Hematopoietic multipotent progenitor cell treated with erythropoietin and hydrocortisone succinate and interleukin-3 and kit ligand, for 17 days (in vitro differentiated cells): ENCODE measurements at regions not wholly inside any gene's neighbourhood (a gene's known extent, or its start where the extent isn't known, plus 50 kb on each side); places are given as distances from the start of the nearest gene placed in this dataset.
"Not testable (repeated sequence)": the region's sequence is repeated elsewhere in the genome, so short reads cannot be mapped to it uniquely, and the experiment has no call there.

ENCODE experiments used
- DNase-seq: peaks from one replicate; pipeline ENCODE4 v3.0.0-alpha.2; 2015; ENCODE audit warnings: low spot score

DNA sequence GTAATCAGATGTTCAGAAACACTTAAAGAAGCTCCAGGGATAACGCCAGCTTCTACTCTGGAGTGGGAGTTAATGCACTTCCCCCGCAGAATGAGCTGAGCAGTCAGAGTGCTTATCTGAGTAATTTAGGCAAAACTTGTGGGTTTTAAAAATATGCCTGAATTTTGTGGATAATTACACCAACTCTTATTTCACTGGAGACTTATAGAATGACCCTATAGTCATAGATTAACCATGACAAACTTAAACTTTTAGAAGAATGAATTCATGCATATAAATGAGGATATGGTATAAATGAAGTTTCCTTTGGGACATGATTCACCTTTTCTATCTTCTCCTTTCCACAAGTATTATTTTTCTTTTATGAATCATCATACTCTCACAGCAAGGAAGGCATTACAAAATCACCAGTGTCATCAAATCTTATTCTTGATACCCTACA is 241.1 kb upstream of the FBXO33 start:
- DNase-seq, result no peak

DNA sequence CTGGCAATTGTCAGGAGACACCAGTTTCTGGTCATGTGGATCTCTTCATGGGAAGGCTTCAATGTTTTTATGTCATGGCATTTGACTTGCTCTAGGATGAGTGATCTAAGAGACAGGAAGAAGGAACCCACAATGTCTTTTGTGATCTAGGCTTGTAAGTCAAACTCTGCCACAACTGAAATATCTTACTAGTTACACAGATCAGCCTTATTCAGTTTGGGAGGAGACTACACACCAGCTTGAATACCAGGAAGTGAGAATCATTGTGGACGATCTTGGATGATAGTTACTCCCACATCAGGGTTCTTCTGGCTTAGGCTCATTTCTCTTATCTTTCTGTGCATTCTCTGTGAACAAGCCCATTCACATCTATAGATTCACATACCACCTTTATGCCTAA is 236.2 kb upstream of the FBXO33 start:
- DNase-seq, result no peak

DNA sequence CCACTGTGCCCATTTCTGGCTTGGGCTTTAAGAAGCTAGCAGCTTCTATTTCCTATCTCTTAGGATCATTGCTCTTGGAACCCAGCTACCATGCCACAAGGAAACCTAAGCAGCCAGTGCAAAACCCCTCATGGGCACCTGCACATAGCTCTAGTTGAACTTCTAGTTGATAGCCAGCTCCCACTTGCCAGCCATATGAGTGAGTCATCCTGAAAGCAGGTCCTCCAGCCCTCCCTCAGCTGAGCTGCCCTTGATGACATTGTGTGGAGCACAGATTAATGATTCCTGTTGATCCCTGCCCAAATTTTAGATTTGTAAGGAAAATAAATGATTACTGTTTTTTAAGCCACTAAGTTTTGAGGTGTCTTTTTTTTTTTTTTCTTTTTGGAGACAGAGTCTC is 234.2 kb upstream of the FBXO33 start:
- DNase-seq, result no peak

DNA sequence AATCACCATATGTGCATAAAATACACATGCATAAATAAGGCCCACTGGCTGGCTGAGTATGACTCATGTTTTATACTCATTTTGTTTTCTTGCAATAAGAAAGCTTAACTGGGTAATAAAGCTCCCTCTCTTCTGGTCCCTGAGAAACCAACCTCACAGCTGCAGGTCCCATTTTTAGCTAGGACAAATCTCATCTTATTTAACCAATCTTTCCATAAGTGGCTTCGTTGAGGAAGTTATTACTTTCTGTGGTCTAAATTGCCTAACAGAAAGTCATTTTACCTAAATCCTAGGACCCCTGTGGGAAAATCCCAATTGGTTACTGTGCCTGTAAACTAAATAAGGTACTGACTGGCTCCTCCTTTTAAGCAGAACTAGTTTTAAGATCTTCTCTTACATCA is 232.8 kb upstream of the FBXO33 start:
- DNase-seq, result no peak

DNA sequence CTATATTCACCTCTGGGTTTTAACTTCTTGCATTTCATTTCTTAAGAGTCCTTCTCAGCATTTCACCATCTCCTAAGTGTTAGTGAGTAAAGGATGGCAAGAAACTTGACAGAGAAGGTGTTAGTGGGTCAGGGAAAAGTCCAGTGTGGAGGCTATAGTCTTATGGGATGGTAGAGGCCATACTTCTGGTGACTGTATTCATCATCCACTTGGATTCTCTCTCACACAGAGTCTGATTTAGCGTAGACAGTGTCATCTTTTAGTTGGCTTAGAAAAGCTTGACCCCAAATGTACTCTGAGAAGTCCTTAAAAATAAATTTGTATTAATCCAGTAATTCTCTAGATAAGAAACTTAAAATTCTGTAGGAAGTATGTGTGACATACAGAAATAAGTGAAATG is 232.4 kb upstream of the FBXO33 start:
- DNase-seq, result no peak

DNA sequence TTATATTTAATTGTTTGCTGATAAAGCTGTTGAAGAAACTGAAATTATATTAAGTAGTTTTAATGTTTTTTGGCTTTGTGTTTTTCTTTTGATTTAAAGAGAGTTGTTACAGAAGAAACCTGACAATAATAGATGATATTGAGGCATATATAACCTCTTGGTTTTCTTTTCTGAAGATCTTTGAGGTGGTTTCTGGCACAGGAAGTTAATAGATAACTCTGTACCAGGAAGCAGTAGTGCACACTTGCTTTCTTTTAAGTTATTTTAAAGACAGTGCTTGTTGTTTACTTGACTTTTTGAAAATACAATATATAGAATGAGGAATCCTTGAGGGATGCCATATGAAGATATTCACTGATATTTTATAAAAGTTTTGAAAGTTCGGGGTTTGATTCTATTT is 209.0 kb upstream of the FBXO33 start:
- DNase-seq, result no peak

DNA sequence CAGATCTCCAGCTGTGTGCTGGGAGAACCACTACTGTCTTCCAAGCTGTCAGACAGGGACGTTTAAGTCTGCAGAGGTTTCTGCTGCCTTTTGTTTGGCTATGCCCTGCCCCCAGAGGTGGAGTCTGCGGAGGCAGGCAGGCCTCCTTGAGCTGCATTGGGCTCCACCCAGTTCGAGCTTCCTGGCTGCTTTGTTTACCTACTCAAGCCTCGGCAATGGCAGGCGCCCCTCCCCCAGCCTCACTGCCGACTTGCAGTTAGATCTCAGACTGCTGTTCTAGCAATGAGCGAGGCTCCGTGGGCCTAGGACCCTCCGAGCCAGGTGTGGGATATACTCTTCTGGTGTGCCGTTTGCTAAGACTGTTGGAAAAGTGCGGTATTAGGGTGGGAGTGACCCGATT is 206.8 kb upstream of the FBXO33 start:
- DNase-seq, result not testable (repeated sequence)

DNA sequence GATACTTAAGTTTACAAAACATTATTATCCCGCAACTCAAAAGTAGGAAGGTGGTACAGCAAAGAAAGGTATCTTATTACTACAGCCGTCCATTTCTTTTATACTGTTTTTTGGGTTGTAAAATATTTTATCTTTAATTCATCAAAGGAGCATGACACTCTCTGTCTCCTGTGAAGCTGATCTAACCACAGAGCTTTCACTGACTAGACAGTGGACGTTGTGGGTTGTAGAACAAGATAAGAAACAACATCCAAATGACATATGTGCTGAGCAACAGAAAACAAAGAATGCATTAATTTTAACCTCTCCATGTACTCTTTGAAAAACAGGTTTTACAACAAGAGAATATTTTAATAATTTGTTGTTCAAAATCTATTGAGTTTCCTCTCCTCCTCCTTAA is 195.9 kb upstream of the FBXO33 start:
- DNase-seq, result no peak

DNA sequence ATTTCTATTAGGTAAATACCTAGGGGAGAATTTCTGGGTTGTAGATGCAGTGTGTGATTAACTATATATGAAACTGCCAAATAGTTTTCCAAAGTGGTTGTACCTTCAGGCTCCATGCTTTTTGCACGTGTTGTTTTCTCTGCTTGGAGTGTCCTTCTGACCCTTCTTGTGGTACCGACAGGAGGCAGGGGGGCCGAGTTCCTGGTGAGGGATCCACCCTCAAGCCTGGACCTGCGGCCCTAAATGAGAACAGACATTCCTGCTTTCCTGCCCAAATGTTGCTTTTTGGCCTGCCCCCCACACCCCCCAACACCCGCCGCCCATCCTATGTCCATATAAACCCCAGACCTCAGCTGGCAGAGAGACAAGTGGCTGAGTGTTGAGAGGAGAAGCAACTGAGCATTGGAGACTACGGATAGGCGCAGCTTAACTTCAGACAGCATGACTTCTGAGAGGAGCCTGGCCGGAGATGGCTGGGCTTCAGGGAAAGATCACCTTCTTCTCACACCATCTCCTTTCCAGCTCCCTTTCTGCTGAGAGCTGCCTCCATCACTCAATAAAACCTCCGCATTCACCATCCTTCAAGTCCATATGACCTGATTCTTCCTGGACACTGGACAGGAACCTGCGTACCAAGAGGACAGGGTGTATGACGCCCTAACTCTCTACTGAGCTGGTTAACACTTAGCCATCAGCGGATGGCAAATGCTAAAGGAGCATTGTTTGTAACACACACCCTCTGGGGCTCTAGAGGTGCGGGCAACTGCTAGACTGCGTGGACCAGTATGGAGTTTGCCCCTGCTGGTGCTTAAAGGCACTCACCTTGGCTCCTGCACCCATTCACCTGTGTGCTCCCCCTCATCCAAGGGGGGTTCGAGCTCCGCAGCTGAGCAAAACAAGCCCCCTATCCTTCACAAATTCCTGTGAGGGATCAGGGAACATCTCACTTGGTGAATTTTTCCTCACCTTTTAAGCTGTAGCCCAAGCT is 194.7 kb upstream of the FBXO33 start:
- no peak for DNase-seq

DNA sequence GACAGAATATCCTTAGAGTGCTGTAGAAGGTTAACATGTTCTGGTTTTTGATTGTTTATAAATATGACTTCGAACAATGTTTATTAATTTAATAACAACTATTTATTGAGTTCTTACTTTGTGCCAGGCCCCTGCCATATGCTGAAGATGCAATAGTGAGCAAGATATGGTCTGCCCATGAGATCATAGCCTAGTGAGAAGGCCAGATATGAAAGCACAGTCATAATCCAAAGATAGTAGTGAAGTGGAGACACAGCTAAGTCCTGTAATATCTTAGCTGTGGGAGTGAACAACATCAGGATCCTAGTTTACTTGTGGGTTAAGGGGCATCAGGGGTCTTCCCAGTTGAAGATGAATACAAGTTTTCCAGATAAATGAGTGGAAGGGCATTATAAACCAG is 189.4 kb upstream of the FBXO33 start:
- no peak for DNase-seq

DNA sequence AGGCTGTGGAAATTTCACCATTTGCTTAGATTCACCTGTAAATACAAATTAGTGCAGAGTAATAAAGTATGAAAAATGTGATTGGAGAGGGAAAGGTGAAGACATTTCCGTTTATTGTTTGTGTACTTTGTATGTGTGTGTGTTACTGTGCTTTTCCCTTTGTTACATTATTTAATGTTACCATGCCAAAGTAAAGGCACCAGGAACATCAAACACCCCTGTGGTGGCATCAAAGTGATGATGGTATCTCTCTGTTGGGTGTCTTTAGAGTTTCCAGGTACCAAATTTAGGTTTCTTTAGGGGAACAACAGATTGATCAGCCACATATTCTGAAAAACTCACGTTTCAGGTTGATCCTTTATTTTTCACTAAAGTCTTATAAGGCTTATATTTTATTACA is 189.0 kb upstream of the FBXO33 start:
- DNase-seq, result no peak

DNA sequence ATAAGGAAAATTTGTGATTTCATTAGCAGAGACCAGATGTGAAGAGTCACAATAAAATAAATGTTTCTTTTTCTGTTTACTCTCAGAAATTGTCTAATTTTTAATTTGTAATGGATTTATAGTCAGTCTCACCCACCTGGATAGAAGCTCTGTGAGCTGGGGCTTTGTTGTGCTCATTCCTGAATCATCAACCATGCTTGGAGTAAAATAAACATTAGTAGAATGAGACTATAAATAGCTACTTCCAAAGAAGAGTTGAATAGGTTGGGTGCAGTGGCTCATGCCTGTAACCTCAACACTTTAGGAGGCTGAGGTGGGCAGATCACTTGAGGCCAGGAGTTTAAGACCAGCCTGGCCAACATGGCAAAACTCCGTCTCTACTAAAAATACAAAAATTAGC is 185.3 kb upstream of the FBXO33 start:
- DNase-seq, result no peak

DNA sequence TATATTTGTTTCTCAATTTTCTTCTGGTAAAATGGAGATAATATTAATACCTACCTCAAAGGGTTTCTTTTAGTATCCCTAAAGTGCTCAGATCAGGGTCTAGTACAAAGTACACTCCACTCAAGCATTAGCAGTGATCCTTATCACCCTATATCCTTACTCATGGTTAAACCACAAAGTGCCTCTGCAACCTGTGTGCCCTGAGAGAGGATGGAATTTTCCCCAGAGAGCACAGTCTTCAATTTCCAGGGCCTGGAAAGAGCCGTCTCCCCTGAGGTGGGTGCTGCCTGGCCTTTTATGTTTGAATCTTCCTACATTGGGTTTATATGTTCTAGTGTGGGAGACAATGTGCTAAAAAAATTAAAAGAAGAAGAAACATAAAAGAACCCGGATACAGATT is 183.1 kb upstream of the FBXO33 start:
- DNase-seq, result no peak

DNA sequence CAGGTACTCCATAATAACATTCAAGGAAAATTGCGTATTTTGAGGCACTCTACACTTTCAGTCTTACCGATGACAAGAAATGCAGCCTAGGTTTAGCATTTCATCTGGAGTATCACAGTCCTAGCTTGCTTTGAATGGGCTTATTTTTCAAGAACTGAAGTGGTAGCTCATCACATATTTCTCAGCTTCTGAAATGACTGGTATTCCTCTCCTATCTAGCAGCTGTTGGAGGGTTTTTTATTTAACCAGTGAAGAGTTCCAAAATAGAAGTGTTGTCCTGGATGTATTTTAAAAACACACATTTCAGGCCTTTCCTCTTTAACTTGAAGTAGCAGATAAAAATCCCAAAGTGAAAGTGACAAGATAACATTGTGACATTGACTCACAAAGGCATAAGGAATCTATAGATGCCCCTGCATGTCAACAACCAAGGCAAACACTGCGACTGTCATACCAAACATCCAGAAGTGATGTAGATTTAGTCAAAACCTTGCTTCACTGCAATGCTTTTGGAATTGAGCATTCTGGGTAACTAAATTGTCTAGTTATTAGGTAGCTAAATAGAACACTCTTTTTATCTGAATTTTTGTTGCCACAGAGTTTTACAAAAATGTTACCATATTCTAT is 182.2 kb upstream of the FBXO33 start:
- no peak for DNase-seq

DNA sequence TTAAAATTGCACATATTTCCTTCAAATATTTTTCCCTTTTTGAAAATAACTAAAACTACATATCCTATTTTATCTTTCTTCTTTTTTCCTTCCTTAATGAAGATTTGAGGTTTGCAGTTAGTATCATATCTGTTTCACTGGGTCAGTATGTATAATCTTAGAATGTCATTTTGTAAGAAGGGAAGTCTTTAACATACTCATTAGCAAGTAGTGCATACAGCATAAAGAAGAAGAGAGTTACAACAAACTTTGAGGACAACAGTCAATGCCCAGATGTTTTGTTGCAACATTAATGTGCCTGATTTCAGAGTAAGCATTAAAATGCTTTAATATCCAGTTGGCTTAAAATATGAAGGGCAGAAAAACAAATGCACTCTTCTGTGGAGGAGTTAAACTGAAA is 176.9 kb upstream of the FBXO33 start:
- no peak for DNase-seq

DNA sequence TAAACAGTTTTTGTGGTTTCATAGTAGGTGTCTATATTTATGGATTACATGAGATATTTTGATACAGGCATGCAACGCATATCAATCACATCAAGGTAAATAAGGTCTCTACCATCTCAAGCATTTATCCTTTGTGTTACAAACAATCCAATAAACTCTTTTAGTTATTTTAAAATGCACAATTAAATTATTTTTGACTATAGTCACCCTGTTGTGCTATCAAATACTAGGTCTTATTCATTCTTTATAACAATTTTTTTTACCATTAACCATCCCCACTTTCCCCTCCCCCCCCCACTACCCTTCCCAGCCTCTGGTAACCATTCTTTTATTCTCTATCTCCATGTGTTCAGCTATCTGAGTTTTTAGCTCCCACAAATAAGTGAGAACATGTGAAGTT is 175.7 kb upstream of the FBXO33 start:
- no peak for DNase-seq

DNA sequence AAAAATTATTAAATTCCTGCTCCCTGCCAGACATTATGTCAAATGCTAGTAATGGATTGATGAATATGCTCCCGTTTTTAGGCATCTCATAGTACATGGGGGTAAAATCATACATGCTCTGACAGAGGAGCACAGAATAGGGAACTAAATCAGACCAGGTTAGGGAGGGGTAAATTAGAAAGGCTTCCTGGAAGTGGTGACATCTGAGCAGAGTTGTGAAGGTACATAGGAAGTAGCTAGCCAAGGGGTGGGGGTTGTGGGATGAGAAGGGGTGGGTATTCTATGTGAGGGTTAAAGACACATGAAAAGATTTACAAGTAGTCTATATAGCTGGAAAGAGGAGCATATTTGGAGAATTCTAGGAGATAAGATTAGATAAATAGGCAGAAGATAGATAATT is 171.7 kb upstream of the FBXO33 start:
- no peak for DNase-seq

DNA sequence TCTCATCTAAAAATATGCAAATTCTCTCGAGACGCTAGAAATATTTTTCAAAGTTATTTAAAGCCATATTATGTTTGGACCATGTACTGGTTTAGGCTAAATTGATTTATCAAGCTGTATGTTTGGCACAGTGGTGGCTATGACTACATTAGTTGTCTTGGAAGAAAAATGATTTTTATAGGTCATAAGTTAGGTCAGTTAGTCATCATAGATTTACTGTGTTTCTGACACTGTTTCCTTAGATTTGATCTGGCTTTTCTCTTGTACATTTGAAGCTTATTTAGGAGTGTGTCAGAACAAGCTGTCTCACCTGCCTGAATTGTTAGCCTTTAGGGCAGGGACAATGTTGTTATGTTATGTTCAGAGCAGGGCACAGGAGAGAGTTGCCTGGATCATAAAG is 161.1 kb upstream of the FBXO33 start:
- DNase-seq, result no peak

DNA sequence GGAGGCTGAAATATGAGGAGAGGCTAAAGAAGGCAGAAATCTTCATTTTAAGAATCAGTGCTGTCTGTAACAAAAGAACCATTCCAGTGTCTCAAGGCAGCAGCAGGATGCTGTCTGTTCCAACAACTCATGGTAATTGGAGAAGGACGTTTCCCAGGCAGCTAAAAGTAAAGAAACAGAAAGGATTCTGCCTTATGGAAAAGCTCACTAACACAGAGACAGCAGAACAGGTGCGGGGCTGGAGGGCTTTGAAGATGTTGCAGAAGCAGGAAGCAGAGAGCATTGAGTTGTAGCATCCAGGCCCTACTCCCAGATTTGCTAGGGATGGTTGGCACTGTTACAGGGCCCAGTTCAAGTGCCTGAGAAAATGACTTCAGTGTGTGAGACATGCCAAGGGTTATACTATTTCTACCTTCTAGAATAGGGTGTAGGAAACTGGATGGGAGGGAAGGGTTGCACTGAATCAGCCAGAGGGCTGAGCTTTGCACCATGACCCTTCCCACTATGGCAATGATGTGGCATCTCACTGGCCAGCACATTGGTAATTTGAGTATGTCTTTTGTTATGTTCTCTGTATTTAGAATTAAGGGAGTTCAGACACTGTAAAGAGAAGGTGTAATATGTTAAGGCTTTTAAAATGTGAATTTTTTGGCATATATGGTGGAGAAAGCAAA is 160.0 kb upstream of the FBXO33 start:
- no peak for DNase-seq

DNA sequence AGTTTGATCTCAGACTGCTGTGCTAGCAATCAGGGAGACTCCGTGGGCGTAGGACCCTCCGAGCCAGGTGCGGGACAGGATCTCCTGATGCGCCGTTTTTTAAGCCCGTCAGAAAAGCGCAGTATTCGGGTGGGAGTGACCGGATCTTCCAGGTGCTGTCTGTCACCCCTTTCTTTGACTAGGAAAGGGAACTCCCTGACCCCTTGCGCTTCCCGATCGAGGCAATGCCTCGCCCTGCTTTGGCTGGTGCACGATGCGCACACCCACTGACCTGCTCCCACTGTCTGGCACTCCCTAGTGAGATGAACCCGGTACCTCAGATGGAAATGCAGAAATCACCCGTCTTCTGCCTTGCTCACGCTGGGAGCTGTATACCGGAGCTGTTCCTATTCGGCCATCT is 157.6 kb upstream of the FBXO33 start:
- not testable (repeated sequence) for DNase-seq

DNA sequence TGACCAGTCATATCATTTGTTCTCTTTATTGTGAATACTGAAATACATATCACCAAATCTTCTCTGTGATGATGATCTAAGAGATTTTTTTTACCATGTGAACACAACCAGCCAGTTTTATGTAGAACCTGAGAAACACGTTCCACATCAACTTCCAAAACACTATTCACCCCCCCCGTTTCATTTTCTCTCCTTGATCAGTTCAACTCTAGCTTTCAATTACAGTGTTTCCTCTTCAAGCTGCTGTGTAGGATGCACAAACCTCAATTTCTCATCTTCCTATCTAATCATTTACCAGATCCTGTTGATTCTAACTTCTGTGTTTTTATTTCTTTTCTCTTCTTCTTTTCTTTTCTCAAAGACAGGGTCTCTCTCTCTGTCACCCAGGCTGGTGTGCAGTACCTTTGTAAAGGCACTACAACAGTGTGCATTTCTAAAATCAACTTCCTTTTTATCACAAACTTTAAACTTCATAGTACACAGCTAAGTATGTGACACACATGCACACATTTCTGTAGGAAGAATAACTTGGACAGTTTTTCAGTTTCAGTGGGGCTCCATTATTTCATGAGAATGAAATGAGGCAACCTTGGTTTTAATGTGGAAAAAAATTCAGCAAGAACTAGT is 149.9 kb upstream of the FBXO33 start:
- DNase-seq, result no peak

DNA sequence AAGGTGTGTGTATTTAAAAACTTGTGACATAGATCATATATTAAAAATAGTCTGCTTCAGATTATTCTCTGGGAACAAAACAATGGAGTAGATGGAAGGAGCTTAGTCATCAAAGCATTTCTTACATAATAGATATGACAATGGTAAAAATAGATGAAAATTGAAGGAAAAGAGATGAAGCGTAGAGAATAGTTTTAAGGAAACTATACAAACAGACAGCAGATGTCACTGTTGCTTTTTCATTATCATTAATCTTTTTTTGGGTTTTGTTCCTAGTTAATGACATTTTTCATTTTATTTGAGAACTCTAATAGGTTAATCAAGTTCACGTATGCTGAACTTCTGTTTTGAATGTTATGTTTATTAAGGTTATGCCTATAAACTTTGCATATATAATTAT is 149.2 kb upstream of the FBXO33 start:
- DNase-seq, result no peak

DNA sequence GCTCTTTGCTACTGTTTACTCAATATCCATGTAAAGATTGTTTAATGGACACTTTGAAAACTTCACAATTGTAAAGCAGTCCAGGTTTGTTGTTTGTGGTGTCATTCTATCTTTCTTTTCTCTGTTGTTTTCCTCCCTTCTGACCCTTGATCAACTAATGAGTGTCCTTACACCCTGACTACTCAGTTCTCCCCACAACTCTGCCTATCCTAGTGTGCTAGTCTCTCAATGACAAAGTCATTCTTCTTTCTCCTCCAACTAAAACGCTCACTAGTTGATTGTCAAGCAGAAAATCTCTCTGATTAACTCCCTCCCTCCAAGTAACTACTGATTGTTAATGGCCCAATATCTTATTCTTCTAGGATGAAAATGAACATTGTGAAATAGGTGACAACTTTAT is 148.5 kb upstream of the FBXO33 start:
- DNase-seq, result no peak
